ENCODE measurements at regions not wholly inside any gene's neighbourhood (a gene's known extent, or its start where the extent isn't known, plus 50 kb on each side); places are given as distances from the start of the nearest gene placed in this dataset.

DNA sequence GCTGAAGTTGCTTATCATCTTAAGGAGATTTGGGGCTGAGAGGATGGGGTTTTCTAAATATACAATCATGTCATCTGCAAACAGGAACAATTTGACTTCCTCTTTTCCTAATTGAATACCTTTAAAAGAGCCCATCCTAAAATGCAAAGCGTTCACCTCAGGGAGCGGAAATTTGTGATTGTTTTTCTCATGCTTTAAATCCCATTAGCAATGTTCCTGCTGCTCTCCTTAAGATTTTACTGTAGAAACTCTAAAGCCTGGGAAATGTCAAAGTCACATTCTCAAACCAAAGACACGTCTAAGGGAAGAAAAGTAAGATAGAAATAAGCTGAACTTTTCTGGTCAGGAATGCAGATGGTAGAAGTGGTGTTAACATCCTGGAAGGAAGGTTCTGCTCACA, 285.8 kb upstream of the MAP2 start (continued):
- TF ChIP-seq NFIC (IDR thresholded peaks at IDR 0.05; ENCODE audit: borderline replicate concordance): no peak
- no peak for TF ChIP-seq RCOR1 (IDR thresholded peaks at IDR 0.05; ENCODE audit: low read length)

DNA sequence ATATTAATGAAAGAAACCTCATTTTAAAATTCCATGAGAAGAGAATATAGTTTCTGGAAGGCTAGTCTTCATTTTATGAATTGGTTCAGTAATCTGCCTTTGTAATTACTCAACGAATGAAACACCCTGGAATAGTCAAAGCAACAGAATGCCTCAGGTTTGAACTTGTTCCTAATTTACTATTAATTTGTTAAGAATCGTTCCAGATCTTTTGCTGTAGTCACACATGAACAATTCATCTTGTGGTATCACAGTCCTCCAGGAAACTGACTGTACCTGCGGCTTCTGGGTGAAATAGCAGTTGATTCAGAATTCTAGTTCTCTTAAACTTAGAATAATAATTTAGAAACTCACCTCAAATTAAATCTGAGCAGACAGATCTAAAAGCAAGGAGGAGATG, 282.7 kb upstream of the MAP2 start:
- ChIA-PET CTCF (no interaction called here), POLR2A (no interaction called here)
- Histone ChIP-seq H3F3A (replicated peaks; ENCODE audit: insufficient read depth) (no peaks in the 10 kb centered on the region), H3K4me3 (ENCODE audit: low read depth in 2 of 2, low read length in 1 of 2) (no peak overlapping the region), H3K9ac (no peak overlapping the region), H2AFZ (ENCODE audit: low read depth) (no peak overlapping the region), H3K27ac (ENCODE audit: low read depth in 2 of 2, low read length in 1 of 2) (no peak overlapping the region), H3K4me1 (ENCODE audit: control insufficient read depth in 1 of 2, insufficient read depth in 2 of 2, low read depth in 1 of 2, low read length in 1 of 2) (no peaks in the 10 kb centered on the region), H3K9me3 (no peaks in the 10 kb centered on the region), H3K27me3 (ENCODE audit: insufficient read depth) (no peaks in the 10 kb centered on the region), H4K20me1 (ENCODE audit: insufficient read depth) (no peaks in the 10 kb centered on the region), H3K9me2 (no peaks in the 10 kb centered on the region), H3K79me2 (ENCODE audit: insufficient read depth) (no peaks in the 10 kb centered on the region), H3K4me2 (no peak overlapping the region), H3K36me3 (replicated peaks in 1 of 2; ENCODE audit: control insufficient read depth in 1 of 2, insufficient read depth in 2 of 2, low read length in 1 of 2) (no peaks in the 10 kb centered on the region)
- whole genome bisulfite sequencing (ENCODE audit: low lambda C conversion rate): 11% methylated on average over 3 of the region's 3 CpGs
- no peak for DNase-seq
- TF ChIP-seq, protein P1, sequence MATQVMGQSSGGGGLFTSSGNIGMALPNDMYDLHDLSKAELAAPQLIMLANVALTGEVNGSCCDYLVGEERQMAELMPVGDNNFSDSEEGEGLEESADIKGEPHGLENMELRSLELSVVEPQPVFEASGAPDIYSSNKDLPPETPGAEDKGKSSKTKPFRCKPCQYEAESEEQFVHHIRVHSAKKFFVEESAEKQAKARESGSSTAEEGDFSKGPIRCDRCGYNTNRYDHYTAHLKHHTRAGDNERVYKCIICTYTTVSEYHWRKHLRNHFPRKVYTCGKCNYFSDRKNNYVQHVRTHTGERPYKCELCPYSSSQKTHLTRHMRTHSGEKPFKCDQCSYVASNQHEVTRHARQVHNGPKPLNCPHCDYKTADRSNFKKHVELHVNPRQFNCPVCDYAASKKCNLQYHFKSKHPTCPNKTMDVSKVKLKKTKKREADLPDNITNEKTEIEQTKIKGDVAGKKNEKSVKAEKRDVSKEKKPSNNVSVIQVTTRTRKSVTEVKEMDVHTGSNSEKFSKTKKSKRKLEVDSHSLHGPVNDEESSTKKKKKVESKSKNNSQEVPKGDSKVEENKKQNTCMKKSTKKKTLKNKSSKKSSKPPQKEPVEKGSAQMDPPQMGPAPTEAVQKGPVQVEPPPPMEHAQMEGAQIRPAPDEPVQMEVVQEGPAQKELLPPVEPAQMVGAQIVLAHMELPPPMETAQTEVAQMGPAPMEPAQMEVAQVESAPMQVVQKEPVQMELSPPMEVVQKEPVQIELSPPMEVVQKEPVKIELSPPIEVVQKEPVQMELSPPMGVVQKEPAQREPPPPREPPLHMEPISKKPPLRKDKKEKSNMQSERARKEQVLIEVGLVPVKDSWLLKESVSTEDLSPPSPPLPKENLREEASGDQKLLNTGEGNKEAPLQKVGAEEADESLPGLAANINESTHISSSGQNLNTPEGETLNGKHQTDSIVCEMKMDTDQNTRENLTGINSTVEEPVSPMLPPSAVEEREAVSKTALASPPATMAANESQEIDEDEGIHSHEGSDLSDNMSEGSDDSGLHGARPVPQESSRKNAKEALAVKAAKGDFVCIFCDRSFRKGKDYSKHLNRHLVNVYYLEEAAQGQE (IDR thresholded peaks at IDR 0.05; ENCODE audit: low read depth, low read length): no peak
- TF ChIP-seq SMC3 (IDR thresholded peaks at IDR 0.05; ENCODE audit: low read depth, low read length): no peak

DNA sequence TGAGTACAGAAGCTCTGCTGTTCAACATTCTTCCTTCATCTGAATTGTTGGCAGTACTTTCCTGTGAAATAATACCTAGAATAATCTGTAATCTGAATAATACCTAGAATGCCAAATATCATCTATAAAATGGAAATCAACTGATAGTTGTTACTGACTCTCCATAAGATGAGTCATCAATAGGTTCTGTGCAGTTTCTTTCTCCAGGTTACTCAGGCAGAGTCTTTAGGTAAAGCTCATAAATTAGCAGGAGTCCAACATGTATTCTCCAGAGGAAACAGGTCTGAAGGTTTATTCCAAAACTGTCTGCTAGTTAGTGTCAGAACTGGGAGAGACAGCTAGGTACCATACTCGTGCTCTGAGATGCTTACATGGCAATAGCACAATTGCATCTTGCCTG, 282.0 kb upstream of the MAP2 start:
- Histone ChIP-seq H3K79me2 (ENCODE audit: insufficient read depth) (no peaks in the 10 kb centered on the region), H3K4me2 (no peak overlapping the region), H3K4me3 (ENCODE audit: low read depth in 2 of 2, low read length in 1 of 2) (no peak overlapping the region), H3K9ac (no peak overlapping the region), H3K27ac (ENCODE audit: low read depth in 2 of 2, low read length in 1 of 2) (no peak overlapping the region), H3K9me2 (no peaks in the 10 kb centered on the region), H3K9me3 (no peaks in the 10 kb centered on the region), H3K27me3 (ENCODE audit: insufficient read depth) (no peaks in the 10 kb centered on the region), H2AFZ (ENCODE audit: low read depth) (no peak overlapping the region), H3K36me3 (replicated peaks in 1 of 2; ENCODE audit: control insufficient read depth in 1 of 2, insufficient read depth in 2 of 2, low read length in 1 of 2) (no peaks in the 10 kb centered on the region), H4K20me1 (ENCODE audit: insufficient read depth) (no peaks in the 10 kb centered on the region), H3K4me1 (ENCODE audit: control insufficient read depth in 1 of 2, insufficient read depth in 2 of 2, low read depth in 1 of 2, low read length in 1 of 2) (no peaks in the 10 kb centered on the region), H3F3A (replicated peaks; ENCODE audit: insufficient read depth) (no peaks in the 10 kb centered on the region)
- ChIA-PET CTCF (no interaction called here), POLR2A (no interaction called here)
- DNase-seq: no peak
- 0% methylated on average over 1 of the region's 1 CpG for WGBS (ENCODE audit: low lambda C conversion rate)
- TF ChIP-seq FOXJ3 (CRISPR knock-in tag; IDR thresholded peaks at IDR 0.05) (no peak), NRF1 (IDR thresholded peaks at IDR 0.05; ENCODE audit: low read depth, low read length) (no peak), EZH2phosphoT487 (IDR thresholded peaks at IDR 0.05; ENCODE audit: borderline replicate concordance, low read depth) (no peak), GABPA (IDR thresholded peaks at IDR 0.05; ENCODE audit: low read depth) (no peak), NFIC (IDR thresholded peaks at IDR 0.05; ENCODE audit: borderline replicate concordance) (no peak), RAD21 (IDR thresholded peaks at IDR 0.05; ENCODE audit: low read length) (no peak), SIN3A (IDR thresholded peaks at IDR 0.05; ENCODE audit: borderline replicate concordance, low read depth, low read length) (no peak), EP300 (IDR thresholded peaks at IDR 0.05; ENCODE audit: borderline replicate concordance in 1 of 2, low read depth in 1 of 2, low read length in 1 of 2) (no peak), CHD2 (IDR thresholded peaks at IDR 0.05; ENCODE audit: low read length, partially characterized antibody) (no peak), GATA2 (CRISPR knock-in tag; IDR thresholded peaks at IDR 0.05) (no peak)
- TF ChIP-seq, protein P2, sequence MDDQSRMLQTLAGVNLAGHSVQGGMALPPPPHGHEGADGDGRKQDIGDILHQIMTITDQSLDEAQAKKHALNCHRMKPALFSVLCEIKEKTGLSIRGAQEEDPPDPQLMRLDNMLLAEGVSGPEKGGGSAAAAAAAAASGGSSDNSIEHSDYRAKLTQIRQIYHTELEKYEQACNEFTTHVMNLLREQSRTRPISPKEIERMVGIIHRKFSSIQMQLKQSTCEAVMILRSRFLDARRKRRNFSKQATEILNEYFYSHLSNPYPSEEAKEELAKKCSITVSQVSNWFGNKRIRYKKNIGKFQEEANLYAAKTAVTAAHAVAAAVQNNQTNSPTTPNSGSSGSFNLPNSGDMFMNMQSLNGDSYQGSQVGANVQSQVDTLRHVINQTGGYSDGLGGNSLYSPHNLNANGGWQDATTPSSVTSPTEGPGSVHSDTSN (IDR thresholded peaks at IDR 0.05): no peak
- TF ChIP-seq, protein P3, sequence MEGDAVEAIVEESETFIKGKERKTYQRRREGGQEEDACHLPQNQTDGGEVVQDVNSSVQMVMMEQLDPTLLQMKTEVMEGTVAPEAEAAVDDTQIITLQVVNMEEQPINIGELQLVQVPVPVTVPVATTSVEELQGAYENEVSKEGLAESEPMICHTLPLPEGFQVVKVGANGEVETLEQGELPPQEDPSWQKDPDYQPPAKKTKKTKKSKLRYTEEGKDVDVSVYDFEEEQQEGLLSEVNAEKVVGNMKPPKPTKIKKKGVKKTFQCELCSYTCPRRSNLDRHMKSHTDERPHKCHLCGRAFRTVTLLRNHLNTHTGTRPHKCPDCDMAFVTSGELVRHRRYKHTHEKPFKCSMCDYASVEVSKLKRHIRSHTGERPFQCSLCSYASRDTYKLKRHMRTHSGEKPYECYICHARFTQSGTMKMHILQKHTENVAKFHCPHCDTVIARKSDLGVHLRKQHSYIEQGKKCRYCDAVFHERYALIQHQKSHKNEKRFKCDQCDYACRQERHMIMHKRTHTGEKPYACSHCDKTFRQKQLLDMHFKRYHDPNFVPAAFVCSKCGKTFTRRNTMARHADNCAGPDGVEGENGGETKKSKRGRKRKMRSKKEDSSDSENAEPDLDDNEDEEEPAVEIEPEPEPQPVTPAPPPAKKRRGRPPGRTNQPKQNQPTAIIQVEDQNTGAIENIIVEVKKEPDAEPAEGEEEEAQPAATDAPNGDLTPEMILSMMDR (IDR thresholded peaks at IDR 0.05): no peak
- TF ChIP-seq, protein P4, sequence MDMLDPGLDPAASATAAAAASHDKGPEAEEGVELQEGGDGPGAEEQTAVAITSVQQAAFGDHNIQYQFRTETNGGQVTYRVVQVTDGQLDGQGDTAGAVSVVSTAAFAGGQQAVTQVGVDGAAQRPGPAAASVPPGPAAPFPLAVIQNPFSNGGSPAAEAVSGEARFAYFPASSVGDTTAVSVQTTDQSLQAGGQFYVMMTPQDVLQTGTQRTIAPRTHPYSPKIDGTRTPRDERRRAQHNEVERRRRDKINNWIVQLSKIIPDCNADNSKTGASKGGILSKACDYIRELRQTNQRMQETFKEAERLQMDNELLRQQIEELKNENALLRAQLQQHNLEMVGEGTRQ (IDR thresholded peaks at IDR 0.05; ENCODE audit: borderline replicate concordance, low read depth, low read length): no peak
- TF ChIP-seq, protein P5, sequence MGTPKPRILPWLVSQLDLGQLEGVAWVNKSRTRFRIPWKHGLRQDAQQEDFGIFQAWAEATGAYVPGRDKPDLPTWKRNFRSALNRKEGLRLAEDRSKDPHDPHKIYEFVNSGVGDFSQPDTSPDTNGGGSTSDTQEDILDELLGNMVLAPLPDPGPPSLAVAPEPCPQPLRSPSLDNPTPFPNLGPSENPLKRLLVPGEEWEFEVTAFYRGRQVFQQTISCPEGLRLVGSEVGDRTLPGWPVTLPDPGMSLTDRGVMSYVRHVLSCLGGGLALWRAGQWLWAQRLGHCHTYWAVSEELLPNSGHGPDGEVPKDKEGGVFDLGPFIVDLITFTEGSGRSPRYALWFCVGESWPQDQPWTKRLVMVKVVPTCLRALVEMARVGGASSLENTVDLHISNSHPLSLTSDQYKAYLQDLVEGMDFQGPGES (IDR thresholded peaks at IDR 0.05; ENCODE audit: low read depth, low read length): no peak
- TF ChIP-seq, protein P6, sequence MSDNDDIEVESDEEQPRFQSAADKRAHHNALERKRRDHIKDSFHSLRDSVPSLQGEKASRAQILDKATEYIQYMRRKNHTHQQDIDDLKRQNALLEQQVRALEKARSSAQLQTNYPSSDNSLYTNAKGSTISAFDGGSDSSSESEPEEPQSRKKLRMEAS (IDR thresholded peaks at IDR 0.05; ENCODE audit: low read depth): no peak

Data from SK-N-SH (cell line).